Body of pancreas (tissue), 4 donors: ENCODE measurements at regions not wholly inside any gene's neighbourhood (a gene's known extent, or its start where the extent isn't known, plus 50 kb on each side); places are given as distances from the start of the nearest gene placed in this dataset.

Experiments
- POLR2A ChIP-seq, 3 donors: fragments of 450-650 bp; IDR thresholded peaks; one replicate each; pipeline ENCODE4 v1.6.1; 2016; ENCODE audit warnings: antibody characterized with exemption in 3 of 3, mild to moderate bottlenecking in 2 of 3
- TF ChIP-seq, protein P1 (sequence below), 7 experiments: fragments of 450-650 bp in 4 of 7; fragments of 200-600 bp in 3 of 7; sonication (generic) in 3 of 7; IDR thresholded peaks; one replicate each; pipeline ENCODE4 v1.5.1; 2016 to 2019; ENCODE audit warnings: antibody characterized with exemption in 7 of 7

- TF ChIP-seq, protein P1, sequence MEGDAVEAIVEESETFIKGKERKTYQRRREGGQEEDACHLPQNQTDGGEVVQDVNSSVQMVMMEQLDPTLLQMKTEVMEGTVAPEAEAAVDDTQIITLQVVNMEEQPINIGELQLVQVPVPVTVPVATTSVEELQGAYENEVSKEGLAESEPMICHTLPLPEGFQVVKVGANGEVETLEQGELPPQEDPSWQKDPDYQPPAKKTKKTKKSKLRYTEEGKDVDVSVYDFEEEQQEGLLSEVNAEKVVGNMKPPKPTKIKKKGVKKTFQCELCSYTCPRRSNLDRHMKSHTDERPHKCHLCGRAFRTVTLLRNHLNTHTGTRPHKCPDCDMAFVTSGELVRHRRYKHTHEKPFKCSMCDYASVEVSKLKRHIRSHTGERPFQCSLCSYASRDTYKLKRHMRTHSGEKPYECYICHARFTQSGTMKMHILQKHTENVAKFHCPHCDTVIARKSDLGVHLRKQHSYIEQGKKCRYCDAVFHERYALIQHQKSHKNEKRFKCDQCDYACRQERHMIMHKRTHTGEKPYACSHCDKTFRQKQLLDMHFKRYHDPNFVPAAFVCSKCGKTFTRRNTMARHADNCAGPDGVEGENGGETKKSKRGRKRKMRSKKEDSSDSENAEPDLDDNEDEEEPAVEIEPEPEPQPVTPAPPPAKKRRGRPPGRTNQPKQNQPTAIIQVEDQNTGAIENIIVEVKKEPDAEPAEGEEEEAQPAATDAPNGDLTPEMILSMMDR (IDR thresholded peaks at IDR 0.05) = no peak
- TF ChIP-seq POLR2A (IDR thresholded peaks at IDR 0.05) = no peak
Observed at GRCh38 chr6:95232446-95232845, 344.9 kb upstream of the MANEA start.
